Neural cell (in vitro differentiated cells): ENCODE measurements at regions not wholly inside any gene's neighbourhood (a gene's known extent, or its start where the extent isn't known, plus 50 kb on each side); places are given as distances from the start of the nearest gene placed in this dataset.

Source experiments
- H2AFZ ChIP-seq: fragments of 200-600, 300-800 bp; sonication (generic), shearing (Covaris generic); 2 replicates; pipeline ENCODE4 v1.6.0; 2014; ENCODE audit warnings: low read depth, mild to moderate bottlenecking, antibody characterized with exemption, low read length, moderate library complexity
- H3F3A ChIP-seq: fragments of 200-600 bp; shearing (Covaris generic); 2 replicates; pipeline ENCODE4 v1.6.1; 2016; ENCODE audit warnings: mild to moderate bottlenecking, moderate library complexity, mixed read lengths, antibody characterized with exemption, low read length; ENCODE audit not compliant: insufficient read depth, poor library complexity, severe bottlenecking
- H3K27ac ChIP-seq: fragments of 200-600, 300-800 bp; sonication (generic), shearing (Covaris generic); 2 replicates; pipeline ENCODE4 v1.5.1; 2014; ENCODE audit warnings: mild to moderate bottlenecking, low read length, moderate library complexity
- H3K27me3 ChIP-seq: fragments of 300-800, 200-600 bp; sonication (generic), shearing (Covaris generic); 2 replicates; pipeline ENCODE4 v1.6.0; 2014; ENCODE audit warnings: mild to moderate bottlenecking, low read depth, low read length, moderate library complexity; ENCODE audit not compliant: insufficient read depth
- H3K36me3 ChIP-seq: fragments of 300-800, 200-600 bp; sonication (generic), shearing (Covaris generic); 2 replicates; pipeline ENCODE4 v1.5.1; 2014; ENCODE audit warnings: mild to moderate bottlenecking, antibody characterized with exemption, low read length, moderate library complexity; ENCODE audit not compliant: insufficient read depth
- H3K4me2 ChIP-seq: fragments of 300-800, 200-600 bp; sonication (generic), shearing (Covaris generic); 2 replicates; pipeline ENCODE4 v1.6.0; 2014; ENCODE audit warnings: mild to moderate bottlenecking, low read length
- H3K4me3 ChIP-seq: fragments of 300-800, 200-600 bp; sonication (generic), shearing (Covaris generic); 2 replicates; pipeline ENCODE4 v1.5.1; 2014; ENCODE audit warnings: mild to moderate bottlenecking, low read length, moderate library complexity
- H3K79me2 ChIP-seq: fragments of 200-600 bp; shearing (Covaris generic); replicated peaks from 2 replicates; pipeline ENCODE4 v1.6.0; 2014; ENCODE audit warnings: mild to moderate bottlenecking, low read length, moderate library complexity; ENCODE audit not compliant: insufficient read depth
- H3K9ac ChIP-seq: fragments of 300-800, 200-600 bp; sonication (generic), shearing (Covaris generic); 2 replicates; pipeline ENCODE4 v1.6.1; 2016; ENCODE audit warnings: mild to moderate bottlenecking, low read length, mixed read lengths
- H3K9me2 ChIP-seq: fragments of 200-600 bp; shearing (Covaris generic); 2 replicates; pipeline ENCODE4 v1.6.1; 2016; ENCODE audit warnings: mild to moderate bottlenecking, low read length, mixed read lengths; ENCODE audit not compliant: insufficient read depth
- H3K9me3 ChIP-seq: fragments of 200-600, 300-800 bp; sonication (generic), shearing (Covaris generic); 2 replicates; pipeline ENCODE4 v1.6.1; 2016; ENCODE audit warnings: mild to moderate bottlenecking, mixed run types, low read length, moderate library complexity, mixed read lengths
- H4K20me1 ChIP-seq: fragments of 200-600 bp; shearing (Covaris generic); 2 replicates; pipeline ENCODE4 v1.6.1; 2016; ENCODE audit warnings: mild to moderate bottlenecking, mixed run types; ENCODE audit not compliant: insufficient read depth
- CTCF ChIP-seq: fragments of 450-650 bp; IDR thresholded peaks from 2 replicates; pipeline ENCODE4 v1.5.1; 2014; ENCODE audit warnings: antibody characterized with exemption, mild to moderate bottlenecking, moderate library complexity; ENCODE audit not compliant: poor library complexity, severe bottlenecking
- EP300 ChIP-seq: fragments of 450-650 bp; conservative IDR thresholded peaks from 2 replicates; pipeline ENCODE4 v1.6.1; 2014; ENCODE audit warnings: antibody characterized with exemption, mild to moderate bottlenecking, moderate library complexity; ENCODE audit not compliant: poor library complexity, severe bottlenecking
- EZH2 ChIP-seq: fragments of 200-600, 300-800 bp; shearing (Covaris generic), sonication (generic); IDR thresholded peaks from 2 replicates; pipeline ENCODE4 v1.6.1; 2014; ENCODE audit warnings: antibody characterized with exemption, low read length, borderline replicate concordance, mild to moderate bottlenecking; ENCODE audit not compliant: insufficient read depth, poor library complexity, severe bottlenecking
- MXI1 ChIP-seq: fragments of 450-650 bp; conservative IDR thresholded peaks from 2 replicates; pipeline ENCODE4 v1.6.1; 2014; ENCODE audit warnings: antibody characterized with exemption, mild to moderate bottlenecking; ENCODE audit not compliant: poor library complexity, severe bottlenecking
- POLR2AphosphoS5 ChIP-seq: IDR thresholded peaks from 2 replicates; pipeline ENCODE4 v1.6.1; 2012
- RAD21 ChIP-seq: fragments of 450-650 bp; conservative IDR thresholded peaks from 2 replicates; pipeline ENCODE4 v1.6.1; 2014; ENCODE audit warnings: antibody characterized with exemption, mild to moderate bottlenecking, moderate library complexity
- SMC3 ChIP-seq: fragments of 450-650 bp; conservative IDR thresholded peaks from 2 replicates; pipeline ENCODE4 v1.6.1; 2014; ENCODE audit warnings: antibody characterized with exemption, mild to moderate bottlenecking, moderate library complexity; ENCODE audit not compliant: poor library complexity
- TAF1 ChIP-seq: IDR thresholded peaks from 2 replicates; pipeline ENCODE4 v1.6.1; 2012; ENCODE audit warnings: low read depth
- TF ChIP-seq, protein P1 (sequence below): IDR thresholded peaks from 2 replicates; pipeline ENCODE4 v1.6.1; 2012; ENCODE audit warnings: borderline replicate concordance

DNA sequence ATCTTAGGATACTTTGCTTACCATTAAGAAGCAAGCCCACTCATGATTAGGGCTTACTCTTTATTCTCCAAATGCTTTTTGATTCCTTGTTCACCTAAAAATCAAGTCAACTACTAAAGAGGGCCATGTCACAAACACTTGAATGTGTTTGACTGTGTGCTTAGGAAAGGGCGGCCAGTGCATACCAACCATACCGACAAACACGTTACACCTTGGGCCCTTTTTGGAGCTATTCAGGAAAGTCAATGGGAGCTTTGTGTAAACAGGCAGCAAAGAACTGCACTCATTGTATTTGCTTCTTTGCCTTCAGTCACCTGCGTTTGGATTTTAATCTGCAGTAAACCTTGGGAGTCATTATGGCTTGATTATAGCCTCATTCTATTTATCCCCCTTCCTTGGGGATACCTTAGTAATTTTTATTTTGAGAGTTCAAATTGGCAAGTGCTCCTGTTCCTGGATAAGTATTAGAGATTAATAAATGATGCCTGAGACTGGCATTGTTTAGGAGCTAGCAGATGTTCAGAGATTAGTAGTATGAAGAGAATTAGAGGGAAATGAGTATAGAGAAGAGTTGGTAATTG lies 102.6 kb upstream of the HDGFL1 start:
- TF ChIP-seq MXI1 = no peak
- TF ChIP-seq SMC3 = no peak
- TF ChIP-seq EP300 = no peak
- no peak for TF ChIP-seq EZH2
- TF ChIP-seq RAD21 = no peak
- TF ChIP-seq, protein P1, sequence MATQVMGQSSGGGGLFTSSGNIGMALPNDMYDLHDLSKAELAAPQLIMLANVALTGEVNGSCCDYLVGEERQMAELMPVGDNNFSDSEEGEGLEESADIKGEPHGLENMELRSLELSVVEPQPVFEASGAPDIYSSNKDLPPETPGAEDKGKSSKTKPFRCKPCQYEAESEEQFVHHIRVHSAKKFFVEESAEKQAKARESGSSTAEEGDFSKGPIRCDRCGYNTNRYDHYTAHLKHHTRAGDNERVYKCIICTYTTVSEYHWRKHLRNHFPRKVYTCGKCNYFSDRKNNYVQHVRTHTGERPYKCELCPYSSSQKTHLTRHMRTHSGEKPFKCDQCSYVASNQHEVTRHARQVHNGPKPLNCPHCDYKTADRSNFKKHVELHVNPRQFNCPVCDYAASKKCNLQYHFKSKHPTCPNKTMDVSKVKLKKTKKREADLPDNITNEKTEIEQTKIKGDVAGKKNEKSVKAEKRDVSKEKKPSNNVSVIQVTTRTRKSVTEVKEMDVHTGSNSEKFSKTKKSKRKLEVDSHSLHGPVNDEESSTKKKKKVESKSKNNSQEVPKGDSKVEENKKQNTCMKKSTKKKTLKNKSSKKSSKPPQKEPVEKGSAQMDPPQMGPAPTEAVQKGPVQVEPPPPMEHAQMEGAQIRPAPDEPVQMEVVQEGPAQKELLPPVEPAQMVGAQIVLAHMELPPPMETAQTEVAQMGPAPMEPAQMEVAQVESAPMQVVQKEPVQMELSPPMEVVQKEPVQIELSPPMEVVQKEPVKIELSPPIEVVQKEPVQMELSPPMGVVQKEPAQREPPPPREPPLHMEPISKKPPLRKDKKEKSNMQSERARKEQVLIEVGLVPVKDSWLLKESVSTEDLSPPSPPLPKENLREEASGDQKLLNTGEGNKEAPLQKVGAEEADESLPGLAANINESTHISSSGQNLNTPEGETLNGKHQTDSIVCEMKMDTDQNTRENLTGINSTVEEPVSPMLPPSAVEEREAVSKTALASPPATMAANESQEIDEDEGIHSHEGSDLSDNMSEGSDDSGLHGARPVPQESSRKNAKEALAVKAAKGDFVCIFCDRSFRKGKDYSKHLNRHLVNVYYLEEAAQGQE = no peak
- TF ChIP-seq TAF1 = no peak
- no peak for TF ChIP-seq CTCF
- no peak for TF ChIP-seq POLR2AphosphoS5
- Histone ChIP-seq H3F3A (no peaks in the 10 kb centered on the region), H3K4me2 (no peak overlapping the region), H3K79me2 (no peaks in the 10 kb centered on the region), H3K4me3 (no peak overlapping the region), H3K27ac (no peak overlapping the region), H3K36me3 (no peaks in the 10 kb centered on the region), H3K9me3 (no peaks in the 10 kb centered on the region), H4K20me1 (no peaks in the 10 kb centered on the region), H3K27me3 (no peaks in the 10 kb centered on the region), H2AFZ (no peak overlapping the region), H3K9me2 (no peaks in the 10 kb centered on the region), H3K9ac (no peak overlapping the region)

DNA sequence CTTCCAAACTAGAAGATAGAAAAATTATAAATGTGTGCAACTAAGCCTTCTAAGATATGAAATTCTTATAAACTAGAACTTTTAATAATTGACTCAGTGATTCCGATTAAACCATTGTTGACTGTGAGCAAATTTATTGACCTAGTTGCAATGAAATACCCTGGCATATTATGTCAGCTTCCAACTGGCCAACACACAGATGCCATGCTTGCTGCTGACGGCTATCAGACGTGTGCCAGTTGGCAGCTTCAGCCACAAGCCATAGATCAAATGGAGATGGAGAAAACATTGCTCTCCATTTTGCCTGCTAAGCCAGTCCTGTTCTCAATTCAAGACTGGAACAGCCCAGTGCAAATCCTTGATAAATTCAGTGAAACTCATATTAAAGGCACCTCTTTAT lies 101.7 kb upstream of the HDGFL1 start:
- no peaks in the 10 kb centered on the region for H3K27me3 ChIP-seq
- no peaks in the 10 kb centered on the region for H4K20me1 ChIP-seq
- no peak overlapping the region for H3K27ac ChIP-seq
- no peaks in the 10 kb centered on the region for H3K9me2 ChIP-seq
- no peak overlapping the region for H3K9ac ChIP-seq
- no peaks in the 10 kb centered on the region for H3K36me3 ChIP-seq
- no peak overlapping the region for H3K4me2 ChIP-seq
- no peak for TF ChIP-seq EP300
- TF ChIP-seq SMC3 = no peak
- TF ChIP-seq POLR2AphosphoS5 = no peak
- no peak for TF ChIP-seq RAD21
- TF ChIP-seq CTCF = no peak
- no peak for TF ChIP-seq MXI1
- TF ChIP-seq, protein P1 = no peak
- no peak for TF ChIP-seq EZH2
- TF ChIP-seq TAF1 = no peak
- H3K9me3 ChIP-seq = no peaks in the 10 kb centered on the region
- no peak overlapping the region for H2AFZ ChIP-seq
- H3K4me3 ChIP-seq = no peak overlapping the region
- H3F3A ChIP-seq = no peaks in the 10 kb centered on the region
- H3K79me2 ChIP-seq = no peaks in the 10 kb centered on the region
